ENCODE measurements at regions not wholly inside any gene's neighbourhood (a gene's known extent, or its start where the extent isn't known, plus 50 kb on each side); places are given as distances from the start of the nearest gene placed in this dataset.

- in situ Hi-C loops (cut with HindIII; ENCODE audit: low sequenced_read_pairs) = no loop called here
- TF ChIP-seq CTCF (IDR thresholded peaks at IDR 0.05; ENCODE audit: low read depth, low read length) = no peak
Measured at GRCh38 chr3:55180161-55180560, 252.3 kb upstream of the LRTM1 start.

GRCh38 chr3:55178336-55178735 is 250.5 kb upstream of the LRTM1 start:
- no peak overlapping the region for H3K4me3 ChIP-seq (ENCODE audit: low read depth, low read length)
- no peak for DNase-seq (ENCODE audit: low read depth, low spot score)
- TF ChIP-seq CTCF (IDR thresholded peaks at IDR 0.05; ENCODE audit: low read depth, low read length) = no peak
- in situ Hi-C loops (cut with HindIII; ENCODE audit: low sequenced_read_pairs) = no loop called here

More at GRCh38 chr3:55180161-55180560, 252.3 kb upstream of the LRTM1 start:
- DNase-seq (ENCODE audit: low read depth, low spot score) = no peak
- no peak overlapping the region for H3K4me3 ChIP-seq (ENCODE audit: low read depth, low read length)

GRCh38 chr3:55177749-55178148 is 249.9 kb upstream of the LRTM1 start:
- TF ChIP-seq CTCF (IDR thresholded peaks at IDR 0.05; ENCODE audit: low read depth, low read length) = no peak
- DNase-seq (ENCODE audit: low read depth, low spot score) = no peak
- in situ Hi-C loops (cut with HindIII; ENCODE audit: low sequenced_read_pairs) = no loop called here
- no peak overlapping the region for H3K4me3 ChIP-seq (ENCODE audit: low read depth, low read length)

- no peak for DNase-seq (ENCODE audit: low read depth, low spot score)
- in situ Hi-C loops (cut with HindIII; ENCODE audit: low sequenced_read_pairs) = no loop called here
- H3K4me3 ChIP-seq (ENCODE audit: low read depth, low read length) = no peak overlapping the region
- no peak for TF ChIP-seq CTCF (IDR thresholded peaks at IDR 0.05; ENCODE audit: low read depth, low read length)
Measured at GRCh38 chr3:55175423-55175822, 247.6 kb upstream of the LRTM1 start.

GRCh38 chr3:55174747-55175146 is 246.9 kb upstream of the LRTM1 start:
- in situ Hi-C loops (cut with HindIII; ENCODE audit: low sequenced_read_pairs) = no loop called here
- no peak overlapping the region for H3K4me3 ChIP-seq (ENCODE audit: low read depth, low read length)
- TF ChIP-seq CTCF (IDR thresholded peaks at IDR 0.05; ENCODE audit: low read depth, low read length) = no peak
- no peak for DNase-seq (ENCODE audit: low read depth, low spot score)

- no peak overlapping the region for H3K4me3 ChIP-seq (ENCODE audit: low read depth, low read length)
- in situ Hi-C loops (cut with HindIII; ENCODE audit: low sequenced_read_pairs) = no loop called here
- no peak for TF ChIP-seq CTCF (IDR thresholded peaks at IDR 0.05; ENCODE audit: low read depth, low read length)
- no peak for DNase-seq (ENCODE audit: low read depth, low spot score)
Measured at GRCh38 chr3:55173504-55173903, 245.6 kb upstream of the LRTM1 start.

- TF ChIP-seq CTCF (IDR thresholded peaks at IDR 0.05; ENCODE audit: low read depth, low read length) = no peak
- H3K4me3 ChIP-seq (ENCODE audit: low read depth, low read length) = no peak overlapping the region
- in situ Hi-C loops (cut with HindIII; ENCODE audit: low sequenced_read_pairs) = no loop called here
- no peak for DNase-seq (ENCODE audit: low read depth, low spot score)
Measured at GRCh38 chr3:55172913-55173312, 245.1 kb upstream of the LRTM1 start.
